Transverse colon (tissue), 3 donors: ENCODE measurements at regions not wholly inside any gene's neighbourhood (a gene's known extent, or its start where the extent isn't known, plus 50 kb on each side); places are given as distances from the start of the nearest gene placed in this dataset.

Experiments
- CTCF ChIP-seq, 5 experiments: fragments of 200-600 bp in 3 of 5; fragments of 450-650 bp in 2 of 5; sonication (generic) in 3 of 5; IDR thresholded peaks; 1 replicate in 2 of 5; 2 replicates in 3 of 5; pipeline ENCODE4 v1.5.1; 2016 to 2017; ENCODE audit warnings: antibody characterized with exemption in 5 of 5, inconsistent platforms in 3 of 5, mild to moderate bottlenecking in 2 of 5, moderate library complexity in 1 of 5
- POLR2A ChIP-seq: fragments of 450-650 bp; IDR thresholded peaks from one replicate; pipeline ENCODE4 v1.6.1; 2016; ENCODE audit warnings: antibody characterized with exemption, mild to moderate bottlenecking, moderate library complexity

GRCh38 chrX:6446582-6446981 is 88.3 kb downstream of the VCX3A start:
- no peak for TF ChIP-seq CTCF (IDR thresholded peaks at IDR 0.05)
- no peak for TF ChIP-seq POLR2A
